Tibial nerve (tissue), 4 donors: ENCODE measurements at regions not wholly inside any gene's neighbourhood (a gene's known extent, or its start where the extent isn't known, plus 50 kb on each side); places are given as distances from the start of the nearest gene placed in this dataset.

Source experiments
- DNase-seq, 2 donors: peaks; one replicate each; pipeline ENCODE4 v3.0.0-alpha.2; 2019; ENCODE audit warnings: low spot score in 2 of 2
- H3K27ac ChIP-seq, 4 donors: fragments of 200-600 bp; sonication (generic) in 3 of 4; one replicate each; pipeline ENCODE4 v1.5.1; 2017 to 2019; ENCODE audit warnings: mild to moderate bottlenecking in 1 of 4
- H3K27me3 ChIP-seq, 2 donors: fragments of 200-600 bp; sonication (generic) in 1 of 2; one replicate each; pipeline versions ENCODE4 v1.5.1 to v1.6.0; 2017 to 2019
- H3K36me3 ChIP-seq, 3 donors: fragments of 200-600 bp; sonication (generic); one replicate each; pipeline ENCODE4 v1.5.1; 2018 to 2019
- H3K4me1 ChIP-seq, 4 donors: fragments of 200-600 bp; sonication (generic) in 3 of 4; one replicate each; pipeline ENCODE4 v1.5.1; 2017 to 2019
- H3K4me3 ChIP-seq, 4 donors: fragments of 200-600 bp; sonication (generic) in 3 of 4; one replicate each; pipeline ENCODE4 v1.5.1; 2017 to 2019; ENCODE audit warnings: mild to moderate bottlenecking in 1 of 4, moderate library complexity in 1 of 4
- H3K9me3 ChIP-seq, 4 donors: fragments of 200-600 bp; sonication (generic) in 3 of 4; one replicate each; pipeline ENCODE4 v1.5.1; 2017 to 2019
- CTCF ChIP-seq, 5 experiments: fragments of 200-600 bp in 3 of 5; fragments of 450-650 bp in 2 of 5; sonication (generic) in 3 of 5; IDR thresholded peaks; one replicate each; pipeline ENCODE4 v1.5.1; 2016 to 2019; ENCODE audit warnings: antibody characterized with exemption in 5 of 5, mild to moderate bottlenecking in 3 of 5, moderate library complexity in 2 of 5
- EP300 ChIP-seq, 2 donors: sonication (generic); formaldehyde crosslinking; IDR thresholded peaks; one replicate each; pipeline ENCODE4 v1.6.1; 2017; ENCODE audit warnings: antibody characterized with exemption in 2 of 2, mild to moderate bottlenecking in 1 of 2
- POLR2A ChIP-seq, 2 donors: fragments of 450-650 bp; IDR thresholded peaks; one replicate each; pipeline ENCODE4 v1.6.1; 2017; ENCODE audit warnings: antibody characterized with exemption in 2 of 2, mild to moderate bottlenecking in 2 of 2, moderate library complexity in 2 of 2
- WGBS, 2 donors: methylation state at CpG; one replicate each; pipeline ENCODE4 v1.1.5; 2018; 5-methylcytosine and 5-hydroxymethylcytosine counted together

- DNase-seq: no peak
- 67 to 74% methylated on average over 1 of the region's 1 CpG for WGBS, 2 donors
- H3K27ac ChIP-seq: no peak overlapping the region
- no peaks in the 10 kb centered on the region for H3K4me1 ChIP-seq
- TF ChIP-seq EP300 (IDR thresholded peaks at IDR 0.05) (no peak), CTCF (IDR thresholded peaks at IDR 0.05) (no peak), POLR2A (IDR thresholded peaks at IDR 0.05) (no peak)
- H3K27me3 ChIP-seq: no peaks in the 10 kb centered on the region
- H3K9me3 ChIP-seq: peaks cover 0 to 9% (median 0%) of the 10 kb centered on the region in 4 donors
- no peaks in the 10 kb centered on the region for H3K36me3 ChIP-seq
- no peak overlapping the region for H3K4me3 ChIP-seq
These were observed 336.7 kb upstream of the GNPDA2 start for GRCh38 chr4:45062935-45063545.

GRCh38 chr4:45043911-45044310 is 317.6 kb upstream of the GNPDA2 start:
- TF ChIP-seq CTCF (IDR thresholded peaks at IDR 0.05): no peak
- 49 to 57% methylated on average over 2 of the region's 2 CpGs for WGBS, 2 donors

GRCh38 chr4:45036677-45037076 is 310.3 kb upstream of the GNPDA2 start:
- no peaks in the 10 kb centered on the region for H3K9me3 ChIP-seq
- no peak for TF ChIP-seq CTCF (IDR thresholded peaks at IDR 0.05)
- no peak for TF ChIP-seq EP300 (IDR thresholded peaks at IDR 0.05)
- TF ChIP-seq POLR2A (IDR thresholded peaks at IDR 0.05): no peak
- WGBS, 2 donors: 65 to 88% methylated on average over 2 of the region's 2 CpGs
- H3K4me1 ChIP-seq: no peaks in the 10 kb centered on the region
- H3K27ac ChIP-seq: no peak overlapping the region
- H3K27me3 ChIP-seq: no peaks in the 10 kb centered on the region
- H3K36me3 ChIP-seq: no peaks in the 10 kb centered on the region
- DNase-seq: no peak
- no peak overlapping the region for H3K4me3 ChIP-seq

More at GRCh38 chr4:45043911-45044310, 317.6 kb upstream of the GNPDA2 start:
- Histone ChIP-seq H3K4me1 (no peaks in the 10 kb centered on the region), H3K27me3 (no peaks in the 10 kb centered on the region), H3K27ac (no peak overlapping the region), H3K9me3 (peaks cover 0 to 15% (median 0%) of the 10 kb centered on the region in 4 donors), H3K36me3 (no peaks in the 10 kb centered on the region), H3K4me3 (no peak overlapping the region)
- DNase-seq: no peak

GRCh38 chr4:45033676-45034419 is 307.5 kb upstream of the GNPDA2 start:
- no peaks in the 10 kb centered on the region for H3K27me3 ChIP-seq
- DNase-seq: no peak
- H3K4me1 ChIP-seq: no peaks in the 10 kb centered on the region
- H3K9me3 ChIP-seq: no peaks in the 10 kb centered on the region
- no peak overlapping the region for H3K4me3 ChIP-seq
- TF ChIP-seq CTCF (IDR thresholded peaks at IDR 0.05): no peak
- no peak for TF ChIP-seq POLR2A (IDR thresholded peaks at IDR 0.05)
- no peak for TF ChIP-seq EP300 (IDR thresholded peaks at IDR 0.05)
- 25 to 30% methylated on average over 5 of the region's 5 CpGs for WGBS, 2 donors
- no peak overlapping the region for H3K27ac ChIP-seq
- H3K36me3 ChIP-seq: no peaks in the 10 kb centered on the region

GRCh38 chr4:45030059-45030458 is 303.7 kb upstream of the GNPDA2 start:
- Histone ChIP-seq H3K27ac (no peak overlapping the region), H3K4me1 (no peaks in the 10 kb centered on the region), H3K4me3 (no peak overlapping the region), H3K9me3 (no peaks in the 10 kb centered on the region), H3K27me3 (no peaks in the 10 kb centered on the region), H3K36me3 (no peaks in the 10 kb centered on the region)
- TF ChIP-seq EP300 (IDR thresholded peaks at IDR 0.05) (no peak), POLR2A (IDR thresholded peaks at IDR 0.05) (no peak), CTCF (IDR thresholded peaks at IDR 0.05) (no peak)
- no peak for DNase-seq
- WGBS, 2 donors: 90 to 100% methylated on average over 1 of the region's 1 CpG
